ENCODE measurements at regions not wholly inside any gene's neighbourhood (a gene's known extent, or its start where the extent isn't known, plus 50 kb on each side); places are given as distances from the start of the nearest gene placed in this dataset.

- CTCF ChIA-PET: interaction anchor here (1.2 to 2.9 kb wide), 2 partner anchors 8 to 16 kb away, joined by 7 to 16 read pairs; no protein-coding TSS in a partner anchor
- DNase-seq (ENCODE audit: low read depth, low spot score): no peak
Measured at GRCh38 chr3:86562090-86562489, 428.9 kb downstream of the VGLL3 start.

GRCh38 chr3:86561215-86561614 is 429.7 kb downstream of the VGLL3 start:
- Histone ChIP-seq H3K27me3 (ENCODE audit: control insufficient read depth, insufficient read depth, low read length) (no peaks in the 10 kb centered on the region), H3K4me3 (ENCODE audit: low read depth, low read length) (no peak overlapping the region), H3K27ac (ENCODE audit: low read depth, low read length) (no peak overlapping the region), H3K9me3 (ENCODE audit: control insufficient read depth, insufficient read depth, low read length) (no peaks in the 10 kb centered on the region)
- ChIA-PET POLR2A (no interaction called here), CTCF (no interaction called here)
- DNase-seq (ENCODE audit: low read depth, low spot score): no peak
- TF ChIP-seq CTCF (IDR thresholded peaks at IDR 0.05; ENCODE audit: low read depth, low read length): no peak

More at GRCh38 chr3:86562090-86562489, 428.9 kb downstream of the VGLL3 start:
- no peaks in the 10 kb centered on the region for H3K9me3 ChIP-seq (ENCODE audit: control insufficient read depth, insufficient read depth, low read length)
- no peaks in the 10 kb centered on the region for H3K27me3 ChIP-seq (ENCODE audit: control insufficient read depth, insufficient read depth, low read length)
- no peak for TF ChIP-seq CTCF (IDR thresholded peaks at IDR 0.05; ENCODE audit: low read depth, low read length)
- no peak overlapping the region for H3K4me3 ChIP-seq (ENCODE audit: low read depth, low read length)
- POLR2A ChIA-PET: no interaction called here
- no peak overlapping the region for H3K27ac ChIP-seq (ENCODE audit: low read depth, low read length)

- no peak for TF ChIP-seq CTCF (IDR thresholded peaks at IDR 0.05; ENCODE audit: low read depth, low read length)
- POLR2A ChIA-PET: no interaction called here
- Histone ChIP-seq H3K27me3 (ENCODE audit: control insufficient read depth, insufficient read depth, low read length) (no peaks in the 10 kb centered on the region), H3K4me3 (ENCODE audit: low read depth, low read length) (no peak overlapping the region), H3K27ac (ENCODE audit: low read depth, low read length) (no peak overlapping the region), H3K9me3 (ENCODE audit: control insufficient read depth, insufficient read depth, low read length) (no peaks in the 10 kb centered on the region)
- no peak for DNase-seq (ENCODE audit: low read depth, low spot score)
- CTCF ChIA-PET: interaction anchor here (2.4 kb wide), 1 partner anchor 9 kb away, joined by 16 read pairs; no protein-coding TSS in a partner anchor
Measured at GRCh38 chr3:86554383-86554782, 436.6 kb downstream of the VGLL3 start.

- H3K9me3 ChIP-seq (ENCODE audit: control insufficient read depth, insufficient read depth, low read length): no peaks in the 10 kb centered on the region
- ChIA-PET CTCF (interaction anchor here (1.2 kb wide), 1 partner anchor 16 kb away, joined by 6 read pairs; no protein-coding TSS in a partner anchor), POLR2A (no interaction called here)
- TF ChIP-seq CTCF (IDR thresholded peaks at IDR 0.05; ENCODE audit: low read depth, low read length): no peak
- no peaks in the 10 kb centered on the region for H3K27me3 ChIP-seq (ENCODE audit: control insufficient read depth, insufficient read depth, low read length)
- no peak for DNase-seq (ENCODE audit: low read depth, low spot score)
- no peak overlapping the region for H3K27ac ChIP-seq (ENCODE audit: low read depth, low read length)
- no peak overlapping the region for H3K4me3 ChIP-seq (ENCODE audit: low read depth, low read length)
Measured at GRCh38 chr3:86547692-86548091, 443.3 kb downstream of the VGLL3 start.

- TF ChIP-seq CTCF (IDR thresholded peaks at IDR 0.05; ENCODE audit: low read depth, low read length): no peak
- CTCF ChIA-PET: no interaction called here
- Histone ChIP-seq H3K27me3 (ENCODE audit: control insufficient read depth, insufficient read depth, low read length) (no peaks in the 10 kb centered on the region), H3K4me3 (ENCODE audit: low read depth, low read length) (no peak overlapping the region), H3K9me3 (ENCODE audit: control insufficient read depth, insufficient read depth, low read length) (no peaks in the 10 kb centered on the region), H3K27ac (ENCODE audit: low read depth, low read length) (no peak overlapping the region)
- POLR2A ChIA-PET: no interaction called here
- DNase-seq (ENCODE audit: low read depth, low spot score): no peak
Measured at GRCh38 chr3:86537171-86537570, 453.8 kb downstream of the VGLL3 start.

Measured in AG04450 (cell line).